GM21360 (cell line): ENCODE measurements at regions not wholly inside any gene's neighbourhood (a gene's known extent, or its start where the extent isn't known, plus 50 kb on each side); places are given as distances from the start of the nearest gene placed in this dataset.
"Not testable (repeated sequence)": the region's sequence is repeated elsewhere in the genome, so short reads cannot be mapped to it uniquely, and the experiment has no call there.

Source experiments
- ATAC-seq: cut with Tn5 transposase; IDR thresholded peaks from one replicate; pipeline ENCODE4 v1.9.1; 2021; ENCODE audit warnings: mild to moderate bottlenecking, moderate library complexity; ENCODE audit not compliant: unreplicated experiment

- no peak for ATAC-seq
These were observed 238.4 kb upstream of the USP15 start for GRCh38 chr12:62021808-62022207.

- no peak for ATAC-seq
These were observed 231.7 kb upstream of the USP15 start for GRCh38 chr12:62028536-62028935.

GRCh38 chr12:62032870-62033269 lies 227.3 kb upstream of the USP15 start:
- ATAC-seq = no peak

- no peak for ATAC-seq
These were observed 215.6 kb upstream of the USP15 start for GRCh38 chr12:62044450-62045135.

GRCh38 chr12:62045211-62045610 lies 215.0 kb upstream of the USP15 start:
- no peak for ATAC-seq

GRCh38 chr12:62050785-62051184 lies 209.4 kb upstream of the USP15 start:
- ATAC-seq = no peak

GRCh38 chr12:62069976-62070375 lies 190.2 kb upstream of the USP15 start:
- no peak for ATAC-seq

GRCh38 chr12:62073236-62073635 lies 187.0 kb upstream of the USP15 start:
- not testable (repeated sequence) for ATAC-seq

- ATAC-seq = peak; percentile 58
These were observed 184.3 kb upstream of the USP15 start for GRCh38 chr12:62075870-62076269.

- ATAC-seq = no peak
These were observed 182.2 kb upstream of the USP15 start for GRCh38 chr12:62078020-62078419.

GRCh38 chr12:62082448-62082847 lies 177.8 kb upstream of the USP15 start:
- no peak for ATAC-seq

GRCh38 chr12:62098132-62098531 lies 162.1 kb upstream of the USP15 start:
- ATAC-seq = no peak

- ATAC-seq = no peak
These were observed 156.5 kb upstream of the USP15 start for GRCh38 chr12:62103748-62104147.

- no peak for ATAC-seq
These were observed 153.5 kb upstream of the USP15 start for GRCh38 chr12:62106547-62107185.

GRCh38 chr12:62113366-62114011 lies 146.7 kb upstream of the USP15 start:
- ATAC-seq = no peak

GRCh38 chr12:62116986-62117385 lies 143.2 kb upstream of the USP15 start:
- ATAC-seq = no peak

GRCh38 chr12:62123721-62124203 lies 136.4 kb upstream of the USP15 start:
- peak; percentile 90 for ATAC-seq

- no peak for ATAC-seq
These were observed 132.7 kb upstream of the USP15 start for GRCh38 chr12:62127516-62127915.

GRCh38 chr12:62128175-62128975 lies 131.8 kb upstream of the USP15 start:
- no peak for ATAC-seq

- no peak for ATAC-seq
These were observed 130.9 kb upstream of the USP15 start for GRCh38 chr12:62129291-62129690.

GRCh38 chr12:62130402-62130801 lies 129.8 kb upstream of the USP15 start:
- no peak for ATAC-seq
